B cell (primary cell): ENCODE measurements at regions not wholly inside any gene's neighbourhood (a gene's known extent, or its start where the extent isn't known, plus 50 kb on each side); places are given as distances from the start of the nearest gene placed in this dataset.
"Not testable (repeated sequence)": the region's sequence is repeated elsewhere in the genome, so short reads cannot be mapped to it uniquely, and the experiment has no call there.

ENCODE experiments used
- ATAC-seq: fragments of 200-7000 bp; cut with Tn5 transposase; one replicate; pipeline ENCODE4 v1.10.0; 2021; ENCODE audit warnings: low read depth, mild to moderate bottlenecking, moderate number of reproducible peaks, moderate library complexity
- CTCF ChIA-PET: fragments of 350-600 bp; sonication (Branson Sonifier 250); formaldehyde crosslinking; loops from one replicate; lab custom pipeline; 2021; ENCODE audit warnings: antibody characterized with exemption, inconsistent platforms; lab: Charles Lee
- POLR2A ChIA-PET: fragments of 350-600 bp; sonication (Branson Sonifier 250); formaldehyde crosslinking; loops from one replicate; lab custom pipeline; 2021; ENCODE audit warnings: antibody characterized with exemption; lab: Charles Lee
- DNase-seq: peaks from one replicate; pipeline ENCODE4 v3.0.0; 2013
- H2AFZ ChIP-seq: 2 replicates; pipeline ENCODE4 v1.6.1; 2012; ENCODE audit warnings: mild to moderate bottlenecking, low read depth, low read length; ENCODE audit not compliant: insufficient read depth, poor library complexity, severe bottlenecking
- H3K27ac ChIP-seq, 2 donors: 1 replicate in 1 of 2; 2 replicates in 1 of 2; pipeline ENCODE4 v1.5.1; 2012 to 2013; ENCODE audit warnings: low read length in 2 of 2, mild to moderate bottlenecking in 2 of 2, moderate library complexity in 1 of 2
- H3K27me3 ChIP-seq, 4 experiments: fragments of 200-600 bp in 1 of 4; sonication (generic) in 1 of 4; replicated peaks in 1 of 4; 1 replicate in 2 of 4; 2 replicates in 2 of 4; pipeline versions ENCODE4 v1.6.1 to v1.7.0; 2013 to 2016; ENCODE audit warnings: low read length in 3 of 4, mild to moderate bottlenecking in 2 of 4, mixed read lengths in 1 of 4, moderate library complexity in 1 of 4; ENCODE audit not compliant: insufficient read depth in 4 of 4, control insufficient read depth in 3 of 4; ENCODE audit errors: control extremely low read depth in 1 of 4
- H3K36me3 ChIP-seq, 2 experiments: replicated peaks in 1 of 2; 1 replicate in 1 of 2; 2 replicates in 1 of 2; pipeline versions ENCODE4 v1.6.1 to v1.7.1; 2013; ENCODE audit warnings: low read length in 1 of 2; ENCODE audit not compliant: insufficient read depth in 2 of 2, control insufficient read depth in 1 of 2; ENCODE audit errors: control extremely low read depth in 1 of 2, extremely low read depth in 1 of 2
- H3K4me1 ChIP-seq, 2 donors: fragments of 200-600 bp in 1 of 2; sonication (generic) in 1 of 2; 1 replicate in 1 of 2; 2 replicates in 1 of 2; pipeline versions ENCODE4 v1.5.1 to v1.6.1; 2013 to 2017; ENCODE audit warnings: low read length in 2 of 2; ENCODE audit not compliant: control insufficient read depth in 2 of 2, insufficient read depth in 2 of 2
- H3K4me2 ChIP-seq: replicated peaks from 2 replicates; pipeline ENCODE3; 2012; ENCODE audit warnings: mild to moderate bottlenecking, low read depth, low read length; ENCODE audit not compliant: poor library complexity, severe bottlenecking
- H3K4me3 ChIP-seq, 5 experiments: fragments of 200-600 bp in 1 of 5; sonication (generic) in 1 of 5; 1 replicate in 3 of 5; 2 replicates in 2 of 5; pipeline versions ENCODE4 v1.5.1 to v1.7.0; 2011 to 2016; ENCODE audit warnings: low read length in 4 of 5, mild to moderate bottlenecking in 4 of 5, low read depth in 2 of 5, control low read depth in 1 of 5, moderate library complexity in 1 of 5; ENCODE audit not compliant: insufficient read depth in 1 of 5; ENCODE audit errors: control extremely low read depth in 1 of 5, extremely low read depth in 1 of 5
- H3K79me2 ChIP-seq: fragments of 200-600 bp; sonication (generic); one replicate; pipeline ENCODE4 v1.6.0; 2016; ENCODE audit warnings: low read length; ENCODE audit not compliant: control insufficient read depth, insufficient read depth
- H3K9ac ChIP-seq: fragments of 200-600 bp; sonication (generic); 2 replicates; pipeline ENCODE4 v1.6.1; 2017; ENCODE audit warnings: mild to moderate bottlenecking, low read length, moderate library complexity
- H3K9me3 ChIP-seq, 3 donors: one replicate each; pipeline versions ENCODE4 v1.6.1 to v1.7.1; 2013; ENCODE audit warnings: low read length in 2 of 3; ENCODE audit not compliant: control insufficient read depth in 2 of 3, insufficient read depth in 1 of 3; ENCODE audit errors: control extremely low read depth in 1 of 3
- H4K20me1 ChIP-seq: 2 replicates; pipeline ENCODE4 v1.6.0; 2012; ENCODE audit warnings: mild to moderate bottlenecking, low read length; ENCODE audit not compliant: insufficient read depth, control insufficient read depth, poor library complexity, severe bottlenecking
- H3K27ac Mint-ChIP-seq: one replicate; pipeline ENCODE4 v1.8.0; 2021; ENCODE audit warnings: mixed read lengths
- H3K27me3 Mint-ChIP-seq: one replicate; pipeline ENCODE4 v1.8.0; 2021; ENCODE audit warnings: mixed read lengths
- H3K4me1 Mint-ChIP-seq: one replicate; pipeline ENCODE4 v1.8.0; 2021; ENCODE audit warnings: mixed read lengths
- H3K4me3 Mint-ChIP-seq: one replicate; pipeline ENCODE4 v1.8.0; 2021; ENCODE audit warnings: mixed read lengths
- H3K9me3 Mint-ChIP-seq: one replicate; pipeline ENCODE4 v1.8.0; 2022; ENCODE audit warnings: mixed read lengths; ENCODE audit not compliant: insufficient read depth
- CTCF ChIP-seq: fragments of 200-600 bp; IDR thresholded peaks from one replicate; pipeline ENCODE4 v1.8.0; 2022; ENCODE audit warnings: antibody characterized with exemption, mild to moderate bottlenecking
- EZH2 ChIP-seq: IDR thresholded peaks from 2 replicates; pipeline ENCODE4 v1.6.1; 2012; ENCODE audit warnings: borderline replicate concordance, low read depth, mild to moderate bottlenecking, moderate library complexity, low read length; ENCODE audit not compliant: insufficient read depth, poor library complexity, severe bottlenecking
- whole genome bisulfite sequencing: methylation state at CpG from one replicate; pipeline ENCODE4 v1.1.5; 2013; ENCODE audit warnings: missing lambda C conversion rate; ENCODE audit not compliant: insufficient coverage; 5-methylcytosine and 5-hydroxymethylcytosine counted together
- intact Hi-C: fragments of 100-400 bp; cut with micrococcal nuclease; formaldehyde crosslinking; loops from one replicate; pipeline ENCODE4 v1.10.0; 2022

GRCh38 chr20:26308961-26309360 is 612.3 kb upstream of the ZNF337 start:
- no peak overlapping the region for H3K4me3 Mint-ChIP-seq
- Histone ChIP-seq H3K4me3 (no peak overlapping the region), H3K9ac (no peak overlapping the region), H3K9me3 (peaks cover 0 to 2% (median 0%) of the 10 kb centered on the region in 3 donors), H3K4me2 (no peak overlapping the region), H4K20me1 (no peaks in the 10 kb centered on the region), H3K27me3 (no peaks in the 10 kb centered on the region), H2AFZ (no peak overlapping the region), H3K4me1 (no peaks in the 10 kb centered on the region), H3K79me2 (no peaks in the 10 kb centered on the region), H3K36me3 (no peaks in the 10 kb centered on the region), H3K27ac (no peak overlapping the region)
- H3K4me1 Mint-ChIP-seq: no peaks in the 10 kb centered on the region
- no peak for ATAC-seq
- no CpG with 5 or more reads among the region's 2 CpGs for WGBS
- TF ChIP-seq EZH2: no peak
- TF ChIP-seq CTCF: no peak
- intact Hi-C loops: no loop called here
- POLR2A ChIA-PET: no interaction called here
- no peak for DNase-seq
- CTCF ChIA-PET: no interaction called here
- H3K27ac Mint-ChIP-seq: no peak overlapping the region
- no peaks in the 10 kb centered on the region for H3K9me3 Mint-ChIP-seq
- no peaks in the 10 kb centered on the region for H3K27me3 Mint-ChIP-seq

- Mint-ChIP-seq H3K9me3 (peaks cover 4% of the 10 kb centered on the region), H3K27ac (no peak overlapping the region), H3K4me1 (no peaks in the 10 kb centered on the region), H3K4me3 (no peak overlapping the region), H3K27me3 (no peaks in the 10 kb centered on the region)
- Histone ChIP-seq H3K79me2 (no peaks in the 10 kb centered on the region), H4K20me1 (no peaks in the 10 kb centered on the region), H3K27me3 (no peaks in the 10 kb centered on the region), H3K9ac (no peak overlapping the region), H3K9me3 (peaks cover 0 to 1% (median 0%) of the 10 kb centered on the region in 3 donors), H3K36me3 (no peaks in the 10 kb centered on the region), H3K4me1 (no peaks in the 10 kb centered on the region), H2AFZ (no peak overlapping the region), H3K4me2 (no peak overlapping the region), H3K4me3 (no peak overlapping the region), H3K27ac (no peak overlapping the region)
- ATAC-seq (no peak), DNase-seq (no peak)
- intact Hi-C loops: no loop called here
- ChIA-PET POLR2A (no interaction called here), CTCF (no interaction called here)
- no CpG with 5 or more reads among the region's 5 CpGs for WGBS
- TF ChIP-seq EZH2 (no peak), CTCF (no peak)
Observed at GRCh38 chr20:26295006-26295405, 598.4 kb upstream of the ZNF337 start.

- H3K27me3 ChIP-seq, DNase-seq, H3K4me1 ChIP-seq, intact Hi-C loops, H3K4me3 Mint-ChIP-seq, CTCF ChIA-PET, H4K20me1 ChIP-seq, H3K27ac ChIP-seq, H2AFZ ChIP-seq, H3K27me3 Mint-ChIP-seq, H3K4me3 ChIP-seq, H3K36me3 ChIP-seq, H3K4me1 Mint-ChIP-seq, H3K9ac ChIP-seq, H3K9me3 ChIP-seq, POLR2A ChIA-PET, H3K79me2 ChIP-seq, H3K27ac Mint-ChIP-seq, ATAC-seq, H3K9me3 Mint-ChIP-seq, H3K4me2 ChIP-seq: not testable (repeated sequence)
- no CpG with 5 or more reads among the region's 7 CpGs for WGBS
Observed at GRCh38 chr20:26288379-26289061, 591.9 kb upstream of the ZNF337 start.
